ENCODE measurements at regions not wholly inside any gene's neighbourhood (a gene's known extent, or its start where the extent isn't known, plus 50 kb on each side); places are given as distances from the start of the nearest gene placed in this dataset.

DNA sequence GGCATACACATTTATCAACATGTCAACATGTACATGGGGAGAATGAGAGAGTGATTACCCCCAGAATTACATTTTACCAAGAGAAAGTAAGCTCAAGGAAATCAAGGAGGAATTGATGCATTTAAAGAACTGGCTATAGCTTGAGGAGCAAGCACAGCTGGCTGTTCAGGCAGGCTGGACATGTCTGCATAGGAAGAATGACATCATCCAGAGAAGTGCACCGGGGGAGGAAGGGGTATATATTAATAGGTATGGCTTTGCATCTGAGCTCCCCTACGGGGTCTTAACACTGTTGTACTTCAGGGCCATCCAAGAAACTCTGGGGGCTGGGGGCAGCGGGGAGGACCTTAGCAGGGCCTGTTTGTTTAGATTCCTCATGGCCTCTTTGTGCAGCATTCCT is 222.4 kb upstream of the VCX start:
- no peak overlapping the region for H3K4me2 ChIP-seq (ENCODE audit: low read depth, low read length)
- no peaks in the 10 kb centered on the region for H3K79me2 ChIP-seq (ENCODE audit: insufficient read depth, low read length)
- H3K4me3 ChIP-seq (replicated peaks in 1 of 3; ENCODE audit: insufficient read depth in 1 of 3, low read depth in 2 of 3, low read length in 3 of 3): no peak overlapping the region
- no peaks in the 10 kb centered on the region for H3K36me3 ChIP-seq (replicated peaks in 1 of 2; ENCODE audit: control insufficient read depth in 1 of 2, insufficient read depth in 2 of 2, low read length in 2 of 2)
- no TSS peak for BruUV-seq (replicated peaks)
- in situ Hi-C loops (cut with HindIII; ENCODE audit: extremely low pct_ligation_motif_present, low pct_unique_long_range_greater_than_20kb): no loop called here
- CTCF ChIA-PET (ENCODE audit: low intra/inter-chr PET ratio, low total read pairs): no interaction called here
- H3K9ac ChIP-seq (ENCODE audit: insufficient read depth, low read depth, low read length): no peak overlapping the region
- H4K20me1 ChIP-seq (ENCODE audit: insufficient read depth, low read length): no peaks in the 10 kb centered on the region
- POLR2A ChIA-PET: no interaction called here
- intact Hi-C loops (cut with micrococcal nuclease; ENCODE audit: unreplicated experiment): no loop called here
- FAIRE-seq (no peak), ATAC-seq (no peak), DNase-seq (ENCODE audit: low spot score) (no peak)
- no peaks in the 10 kb centered on the region for H3K4me1 ChIP-seq (ENCODE audit: insufficient read depth, low read length)
- no peaks in the 10 kb centered on the region for H3K9me3 ChIP-seq (ENCODE audit: low read length)
- WGBS (ENCODE audit: low lambda C conversion rate): 0% methylated on average over 1 of the region's 3 CpGs
- TF ChIP-seq ZNF766 (CRISPR knock-in tag; IDR thresholded peaks at IDR 0.05; ENCODE audit: borderline replicate concordance): no peak
- TF ChIP-seq SCMH1 (CRISPR knock-in tag; IDR thresholded peaks at IDR 0.05; ENCODE audit: borderline replicate concordance): no peak
- TF ChIP-seq ZNF382 (CRISPR knock-in tag; IDR thresholded peaks at IDR 0.05; ENCODE audit: borderline replicate concordance): no peak
- no peak for TF ChIP-seq GMEB1 (CRISPR knock-in tag; IDR thresholded peaks at IDR 0.05; ENCODE audit: borderline replicate concordance)
- H3K27ac ChIP-seq (ENCODE audit: extremely low read length, insufficient read depth, low read length): no peak overlapping the region
- no peak overlapping the region for H2AFZ ChIP-seq (ENCODE audit: low read length)
- no peaks in the 10 kb centered on the region for H3K27me3 ChIP-seq (ENCODE audit: control insufficient read depth in 1 of 2, insufficient read depth in 2 of 2, low read length in 2 of 2)

DNA sequence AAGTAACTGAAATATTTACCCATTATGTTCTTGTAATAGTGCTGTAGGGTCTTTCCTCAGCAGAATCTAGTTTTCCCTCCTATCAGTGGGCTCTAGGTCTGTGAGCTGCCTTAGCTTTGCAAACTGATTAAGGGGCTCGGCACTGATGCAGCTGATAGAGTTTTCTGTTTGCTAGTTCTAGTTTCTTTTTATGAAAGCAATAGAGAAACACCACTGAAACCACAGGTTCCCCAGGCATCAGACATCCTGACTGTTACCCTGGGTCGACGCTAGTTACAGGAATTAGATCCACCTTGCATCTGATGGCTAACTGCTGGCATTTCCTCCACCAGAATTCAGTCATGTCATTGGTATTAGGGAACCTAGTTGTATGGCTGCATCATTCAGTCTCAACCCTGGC is 225.0 kb upstream of the VCX start:
- intact Hi-C loops (cut with micrococcal nuclease; ENCODE audit: unreplicated experiment) (no loop called here), in situ Hi-C loops (cut with HindIII; ENCODE audit: extremely low pct_ligation_motif_present, low pct_unique_long_range_greater_than_20kb) (no loop called here)
- WGBS (ENCODE audit: low lambda C conversion rate): 8% methylated on average over 2 of the region's 3 CpGs
- H3K4me1 ChIP-seq (ENCODE audit: insufficient read depth, low read length): no peaks in the 10 kb centered on the region
- H3K4me3 ChIP-seq (replicated peaks in 1 of 3; ENCODE audit: insufficient read depth in 1 of 3, low read depth in 2 of 3, low read length in 3 of 3): no peak overlapping the region
- no peaks in the 10 kb centered on the region for H3K9me3 ChIP-seq (ENCODE audit: low read length)
- CTCF ChIA-PET (ENCODE audit: low intra/inter-chr PET ratio, low total read pairs): no interaction called here
- no peak overlapping the region for H3K27ac ChIP-seq (ENCODE audit: extremely low read length, insufficient read depth, low read length)
- no peaks in the 10 kb centered on the region for H3K79me2 ChIP-seq (ENCODE audit: insufficient read depth, low read length)
- FAIRE-seq: no peak
- H3K4me2 ChIP-seq (ENCODE audit: low read depth, low read length): no peak overlapping the region
- ATAC-seq: no peak
- H2AFZ ChIP-seq (ENCODE audit: low read length): no peak overlapping the region
- H3K27me3 ChIP-seq (ENCODE audit: control insufficient read depth in 1 of 2, insufficient read depth in 2 of 2, low read length in 2 of 2): no peaks in the 10 kb centered on the region
- H3K9ac ChIP-seq (ENCODE audit: insufficient read depth, low read depth, low read length): no peak overlapping the region
- no TSS peak for BruUV-seq (replicated peaks)
- POLR2A ChIA-PET: no interaction called here
- no peak for DNase-seq (ENCODE audit: low spot score)
- H4K20me1 ChIP-seq (ENCODE audit: insufficient read depth, low read length): no peaks in the 10 kb centered on the region
- no peaks in the 10 kb centered on the region for H3K36me3 ChIP-seq (replicated peaks in 1 of 2; ENCODE audit: control insufficient read depth in 1 of 2, insufficient read depth in 2 of 2, low read length in 2 of 2)
- TF ChIP-seq RORA (CRISPR knock-in tag; IDR thresholded peaks at IDR 0.05) (no peak), ZNF460 (CRISPR knock-in tag; IDR thresholded peaks at IDR 0.05; ENCODE audit: borderline replicate concordance) (no peak), ZFYVE20 (CRISPR knock-in tag; IDR thresholded peaks at IDR 0.05; ENCODE audit: borderline replicate concordance, low read depth) (no peak), NONO (IDR thresholded peaks at IDR 0.05) (no peak), NONO (CRISPR knock-in tag; conservative IDR thresholded peaks at IDR 0.05) (no peak), ZKSCAN1 (IDR thresholded peaks at IDR 0.05; ENCODE audit: low read length) (no peak), ZNF597 (CRISPR knock-in tag; IDR thresholded peaks at IDR 0.05) (no peak), ZNF234 (CRISPR knock-in tag; conservative IDR thresholded peaks at IDR 0.05) (no peak), ZNF569 (CRISPR knock-in tag; IDR thresholded peaks at IDR 0.05; ENCODE audit: borderline replicate concordance) (no peak)

All from HepG2 (cell line).